Astrocyte of the spinal cord (primary cell): ENCODE measurements at regions not wholly inside any gene's neighbourhood (a gene's known extent, or its start where the extent isn't known, plus 50 kb on each side); places are given as distances from the start of the nearest gene placed in this dataset.

Source experiments
- DNase-seq: peaks from one replicate; pipeline ENCODE4 v3.0.0; 2011; ENCODE audit warnings: low read depth, low spot score
- H3K4me3 ChIP-seq: 2 replicates; pipeline ENCODE4 v1.5.1; 2011; ENCODE audit warnings: low read depth, mild to moderate bottlenecking, low read length, moderate library complexity
- CTCF ChIP-seq: IDR thresholded peaks from 2 replicates; pipeline ENCODE4 v1.5.1; 2012; ENCODE audit warnings: low read depth, mild to moderate bottlenecking, low read length, inconsistent platforms
- in situ Hi-C: cut with HindIII; loops from 2 replicates; pipeline ENCODE4 v1.10.0; 2017; ENCODE audit warnings: low sequenced_read_pairs

DNA sequence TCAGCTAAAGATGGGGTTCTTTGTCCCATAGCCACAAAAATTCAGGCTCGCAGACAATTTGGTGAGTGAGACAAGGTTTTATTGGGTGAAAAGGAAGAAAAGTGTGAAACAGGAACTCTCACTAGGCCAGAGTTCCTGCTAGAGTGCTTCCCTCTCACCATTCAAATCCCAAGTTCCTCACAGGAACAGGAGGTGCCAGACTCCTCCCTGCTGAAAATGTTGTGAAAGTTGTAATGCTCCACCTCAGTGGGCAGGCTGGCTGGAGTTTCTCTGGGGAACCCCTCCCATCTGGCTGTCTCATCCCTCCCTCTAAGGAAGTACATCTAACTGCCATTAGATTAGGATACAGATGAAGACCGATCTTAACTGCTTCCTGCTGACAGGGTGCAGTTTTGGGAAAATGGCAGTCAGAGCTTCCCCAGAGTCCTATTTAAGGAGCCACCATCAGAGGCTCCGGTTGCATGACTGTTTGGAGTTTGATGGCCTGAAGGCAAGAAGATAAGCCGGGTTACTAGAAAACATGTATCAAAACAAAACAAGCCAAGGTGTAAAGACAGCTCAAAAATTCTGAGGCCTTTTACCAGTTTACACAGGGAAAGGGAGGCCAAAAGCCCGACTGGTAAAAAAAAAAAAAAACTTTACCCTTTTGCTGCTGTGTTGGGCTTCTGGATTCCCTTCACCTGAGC is 127.6 kb downstream of the FSCB start:
- in situ Hi-C loops = no loop called here
- DNase-seq = no peak
- no peak overlapping the region for H3K4me3 ChIP-seq
- no peak for TF ChIP-seq CTCF

DNA sequence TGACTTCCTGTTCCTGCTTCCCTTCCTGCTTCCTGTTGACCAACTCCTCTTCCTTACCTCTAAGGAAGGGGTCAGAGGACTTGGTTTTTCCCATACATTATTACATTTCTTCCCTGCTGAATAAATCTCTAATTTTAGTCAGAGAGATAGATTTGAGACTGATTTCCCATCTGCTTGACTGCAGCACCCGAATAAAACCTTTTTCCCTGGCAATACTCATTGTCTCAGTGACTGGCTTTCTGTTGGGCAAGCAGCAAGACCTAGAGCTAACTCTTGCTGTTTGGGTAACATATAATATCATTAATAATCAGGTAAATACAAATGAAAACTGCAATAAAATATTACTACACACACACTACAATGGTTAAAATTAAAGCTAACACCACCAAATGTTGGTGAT is 132.2 kb downstream of the FSCB start:
- no peak for DNase-seq
- no peak overlapping the region for H3K4me3 ChIP-seq
- TF ChIP-seq CTCF = no peak
- in situ Hi-C loops = no loop called here

GRCh38 chr14:44372807-44373489 is 134.1 kb downstream of the FSCB start:
- no peak overlapping the region for H3K4me3 ChIP-seq
- in situ Hi-C loops = no loop called here
- DNase-seq = no peak
- no peak for TF ChIP-seq CTCF

DNA sequence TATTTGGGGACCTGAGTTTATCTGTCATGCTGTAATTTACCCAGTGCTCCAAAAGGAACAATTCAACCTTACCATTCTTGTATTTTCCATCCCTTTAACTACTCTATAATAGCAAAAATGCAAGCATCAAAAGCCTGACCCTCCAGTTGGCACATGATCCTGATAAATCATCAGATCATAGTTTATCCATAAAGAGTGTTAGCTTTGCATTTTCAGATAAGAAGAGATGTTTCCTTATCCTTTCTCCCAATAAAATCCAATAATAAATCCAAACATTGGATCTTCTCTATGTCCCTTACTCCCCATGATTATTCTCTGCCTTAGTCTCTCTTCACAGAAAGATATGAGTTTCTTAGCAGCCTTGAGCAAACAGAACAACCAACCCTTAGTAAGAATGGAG is 134.9 kb downstream of the FSCB start:
- DNase-seq = no peak
- in situ Hi-C loops = no loop called here
- TF ChIP-seq CTCF = no peak
- H3K4me3 ChIP-seq = no peak overlapping the region

- in situ Hi-C loops = no loop called here
- no peak for TF ChIP-seq CTCF
- no peak for DNase-seq
- no peak overlapping the region for H3K4me3 ChIP-seq
Observed at GRCh38 chr14:44370727-44371126, 136.4 kb downstream of the FSCB start.

DNA sequence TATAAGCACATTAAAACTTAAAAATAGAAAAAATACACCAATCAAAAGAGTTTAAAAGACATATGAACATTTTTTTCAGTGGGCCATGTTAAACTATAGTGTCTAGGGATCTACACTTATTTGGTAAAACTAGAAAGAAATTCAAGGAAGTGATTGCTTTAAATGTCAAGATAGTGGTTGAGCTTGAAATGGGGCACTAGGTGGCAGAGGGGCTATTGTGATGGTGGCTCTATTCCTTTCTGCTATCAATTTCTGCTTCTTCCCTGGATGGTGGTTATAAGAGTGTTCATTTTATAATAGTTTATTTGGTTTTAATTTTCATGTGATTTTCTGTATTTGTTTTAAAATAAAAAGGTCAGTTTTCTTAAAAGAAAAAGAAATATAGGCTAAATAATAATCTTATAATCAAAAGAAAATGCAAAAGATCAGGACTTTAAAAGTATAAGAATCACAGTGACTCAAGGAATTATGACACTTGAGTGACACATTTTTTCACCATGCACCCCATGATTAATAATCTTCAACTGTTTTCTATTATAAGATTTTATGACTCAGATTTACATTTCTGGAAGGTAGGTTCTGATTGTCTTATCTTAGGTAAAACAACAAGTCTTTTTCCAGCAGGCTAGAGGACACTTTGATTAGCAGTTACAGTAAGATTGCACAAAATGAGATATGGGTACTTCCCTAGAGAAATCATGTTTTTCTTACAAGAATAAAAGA is 137.5 kb downstream of the FSCB start:
- no peak for TF ChIP-seq CTCF
- no peak overlapping the region for H3K4me3 ChIP-seq
- in situ Hi-C loops = no loop called here
- DNase-seq = no peak
